ENCODE measurements at regions not wholly inside any gene's neighbourhood (a gene's known extent, or its start where the extent isn't known, plus 50 kb on each side); places are given as distances from the start of the nearest gene placed in this dataset.

GRCh38 chr5:61253547-61253946 lies 78.5 kb upstream of the ZSWIM6 start:
- no peak overlapping the region for H3K4me2 ChIP-seq (ENCODE audit: insufficient read depth, low read length)
- H3K27me3 ChIP-seq (ENCODE audit: insufficient read depth, low read length) = no peaks in the 10 kb centered on the region
- H4K20me1 ChIP-seq (ENCODE audit: insufficient read depth, low read length) = no peaks in the 10 kb centered on the region
- no peak for TF ChIP-seq CTCF (IDR thresholded peaks at IDR 0.05; ENCODE audit: extremely low read depth, low read depth, low read length)
- no peaks in the 10 kb centered on the region for H3K79me2 ChIP-seq (ENCODE audit: insufficient read depth, low read length)
- H3K27ac ChIP-seq (ENCODE audit: low read depth, low read length) = no peak overlapping the region
- H3K4me1 ChIP-seq (ENCODE audit: insufficient read depth, low read length) = peaks cover 4% of the 10 kb centered on the region
- H3K36me3 ChIP-seq (ENCODE audit: insufficient read depth, low read length) = no peaks in the 10 kb centered on the region
- DNase-seq (ENCODE audit: insufficient read length, low spot score, missing footprints) = no peak
- no peak overlapping the region for H3K4me3 ChIP-seq (ENCODE audit: insufficient read depth, low read length)
- H3K9me3 ChIP-seq (ENCODE audit: low read depth, low read length) = no peaks in the 10 kb centered on the region
- H2AFZ ChIP-seq (ENCODE audit: low read length) = no peak overlapping the region

- no peak overlapping the region for H3K4me3 ChIP-seq (ENCODE audit: insufficient read depth, low read length)
Observed at GRCh38 chr5:61254969-61255555, 77.0 kb upstream of the ZSWIM6 start.

GRCh38 chr5:61256474-61256873 lies 75.6 kb upstream of the ZSWIM6 start:
- Histone ChIP-seq H3K27ac (ENCODE audit: low read depth, low read length) (no peak overlapping the region), H4K20me1 (ENCODE audit: insufficient read depth, low read length) (no peaks in the 10 kb centered on the region), H3K36me3 (ENCODE audit: insufficient read depth, low read length) (no peaks in the 10 kb centered on the region), H3K79me2 (ENCODE audit: insufficient read depth, low read length) (no peaks in the 10 kb centered on the region), H3K9me3 (ENCODE audit: low read depth, low read length) (no peaks in the 10 kb centered on the region), H3K27me3 (ENCODE audit: insufficient read depth, low read length) (no peaks in the 10 kb centered on the region), H2AFZ (ENCODE audit: low read length) (no peak overlapping the region), H3K4me3 (ENCODE audit: insufficient read depth, low read length) (no peak overlapping the region), H3K4me2 (ENCODE audit: insufficient read depth, low read length) (no peak overlapping the region), H3K4me1 (ENCODE audit: insufficient read depth, low read length) (peaks cover 4% of the 10 kb centered on the region)
- no peak for TF ChIP-seq CTCF (IDR thresholded peaks at IDR 0.05; ENCODE audit: extremely low read depth, low read depth, low read length)
- no peak for DNase-seq (ENCODE audit: insufficient read length, low spot score, missing footprints)

More at GRCh38 chr5:61254969-61255555, 77.0 kb upstream of the ZSWIM6 start:
- Histone ChIP-seq H3K27ac (ENCODE audit: low read depth, low read length) (no peak overlapping the region), H3K79me2 (ENCODE audit: insufficient read depth, low read length) (no peaks in the 10 kb centered on the region), H3K27me3 (ENCODE audit: insufficient read depth, low read length) (no peaks in the 10 kb centered on the region), H3K9me3 (ENCODE audit: low read depth, low read length) (no peaks in the 10 kb centered on the region), H3K4me1 (ENCODE audit: insufficient read depth, low read length) (peaks cover 4% of the 10 kb centered on the region), H3K4me2 (ENCODE audit: insufficient read depth, low read length) (no peak overlapping the region), H2AFZ (ENCODE audit: low read length) (no peak overlapping the region), H3K36me3 (ENCODE audit: insufficient read depth, low read length) (no peaks in the 10 kb centered on the region), H4K20me1 (ENCODE audit: insufficient read depth, low read length) (no peaks in the 10 kb centered on the region)
- DNase-seq (ENCODE audit: insufficient read length, low spot score, missing footprints) = no peak
- no peak for TF ChIP-seq CTCF (IDR thresholded peaks at IDR 0.05; ENCODE audit: extremely low read depth, low read depth, low read length)

- no peak overlapping the region for H3K27ac ChIP-seq (ENCODE audit: low read depth, low read length)
- H3K27me3 ChIP-seq (ENCODE audit: insufficient read depth, low read length) = no peaks in the 10 kb centered on the region
- H3K4me1 ChIP-seq (ENCODE audit: insufficient read depth, low read length) = peaks cover 4% of the 10 kb centered on the region
- H2AFZ ChIP-seq (ENCODE audit: low read length) = no peak overlapping the region
- no peaks in the 10 kb centered on the region for H3K9me3 ChIP-seq (ENCODE audit: low read depth, low read length)
- H4K20me1 ChIP-seq (ENCODE audit: insufficient read depth, low read length) = no peaks in the 10 kb centered on the region
- H3K79me2 ChIP-seq (ENCODE audit: insufficient read depth, low read length) = no peaks in the 10 kb centered on the region
- H3K4me2 ChIP-seq (ENCODE audit: insufficient read depth, low read length) = no peak overlapping the region
- TF ChIP-seq CTCF (IDR thresholded peaks at IDR 0.05; ENCODE audit: extremely low read depth, low read depth, low read length) = no peak
- peak; percentile 47 for DNase-seq (ENCODE audit: insufficient read length, low spot score, missing footprints)
- H3K4me3 ChIP-seq (ENCODE audit: insufficient read depth, low read length) = no peak overlapping the region
- no peaks in the 10 kb centered on the region for H3K36me3 ChIP-seq (ENCODE audit: insufficient read depth, low read length)
Observed at GRCh38 chr5:61257421-61257820, 74.6 kb upstream of the ZSWIM6 start.

All from osteoblast (primary cell).